SK-N-SH treated with all-trans-retinoic acid at 6 μM for 48 hours (cell line): ENCODE measurements at regions not wholly inside any gene's neighbourhood (a gene's known extent, or its start where the extent isn't known, plus 50 kb on each side); places are given as distances from the start of the nearest gene placed in this dataset.

ENCODE experiments used
- ATAC-seq: fragments of 200-7000 bp; cut with Tn5 transposase; 3 replicates; pipeline ENCODE4 v1.9.1; 2020; ENCODE audit warnings: mild to moderate bottlenecking, moderate library complexity
- ARNTL ChIP-seq: fragments of 450-650 bp; formaldehyde crosslinking; IDR thresholded peaks from 2 replicates; pipeline ENCODE4 v1.5.0; 2020; ENCODE audit warnings: low read depth, mild to moderate bottlenecking, moderate library complexity, borderline replicate concordance
- CREB5 ChIP-seq: fragments of 250-450 bp; sonication (Bioruptor Pico); IDR thresholded peaks from 2 replicates; pipeline ENCODE4 v1.5.1; 2020; ENCODE audit warnings: low read depth, mild to moderate bottlenecking, moderate library complexity
- CSDC2 ChIP-seq: fragments of 250-450 bp; sonication (Bioruptor Pico); IDR thresholded peaks from 2 replicates; pipeline ENCODE4 v1.5.0; 2020; ENCODE audit warnings: mild to moderate bottlenecking, moderate library complexity
- CSRNP3 ChIP-seq: fragments of 250-450 bp; sonication (Bioruptor Pico); IDR thresholded peaks from 2 replicates; pipeline ENCODE4 v1.5.1; 2021; ENCODE audit warnings: mild to moderate bottlenecking, moderate library complexity
- ESRRG ChIP-seq: fragments of 250-450 bp; sonication (Bioruptor Pico); IDR thresholded peaks from 2 replicates; pipeline ENCODE4 v1.6.1; 2021; ENCODE audit warnings: mild to moderate bottlenecking
- GLIS3 ChIP-seq: fragments of 250-450 bp; sonication (Bioruptor Pico); IDR thresholded peaks from 2 replicates; pipeline ENCODE4 v1.5.0; 2020; ENCODE audit warnings: mild to moderate bottlenecking, moderate library complexity
- ISL1 ChIP-seq: fragments of 250-450 bp; sonication (Bioruptor Pico); IDR thresholded peaks from 2 replicates; pipeline ENCODE4 v2.1.2; 2022; ENCODE audit warnings: mild to moderate bottlenecking, moderate library complexity
- OSR1 ChIP-seq: fragments of 250-450 bp; sonication (Bioruptor Pico); IDR thresholded peaks from 2 replicates; pipeline ENCODE4 v1.8.0; 2022; ENCODE audit warnings: moderate library complexity, mild to moderate bottlenecking, inconsistent platforms
- PATZ1 ChIP-seq: fragments of 250-450 bp; sonication (Bioruptor Pico); IDR thresholded peaks from 2 replicates; pipeline ENCODE4 v1.8.0; 2020; ENCODE audit warnings: mild to moderate bottlenecking, moderate library complexity, borderline replicate concordance
- POU6F1 ChIP-seq: fragments of 250-450 bp; sonication (Bioruptor Pico); IDR thresholded peaks from 2 replicates; pipeline ENCODE4 v1.8.0; 2021; ENCODE audit warnings: low read depth, mild to moderate bottlenecking, moderate library complexity, borderline replicate concordance
- PPARA ChIP-seq: fragments of 250-450 bp; sonication (Bioruptor Pico); IDR thresholded peaks from 2 replicates; pipeline ENCODE4 v1.5.0; 2020; ENCODE audit warnings: mild to moderate bottlenecking, borderline replicate concordance
- RARB ChIP-seq: fragments of 250-450 bp; sonication (Bioruptor Pico); IDR thresholded peaks from 2 replicates; pipeline ENCODE4 v1.8.0; 2021; ENCODE audit warnings: mild to moderate bottlenecking, moderate library complexity
- SNAI2 ChIP-seq: fragments of 250-450 bp; sonication (Bioruptor Pico); IDR thresholded peaks from 2 replicates; pipeline ENCODE4 v1.5.0; 2020; ENCODE audit warnings: mild to moderate bottlenecking, moderate library complexity
- TCF4 ChIP-seq: fragments of 250-450 bp; sonication (Bioruptor Pico); IDR thresholded peaks from 2 replicates; pipeline ENCODE4 v1.8.0; 2021; ENCODE audit warnings: mild to moderate bottlenecking, moderate library complexity, borderline replicate concordance
- TOX ChIP-seq: fragments of 250-450 bp; sonication (Bioruptor Pico); IDR thresholded peaks from 2 replicates; pipeline ENCODE4 v1.8.0; 2021; ENCODE audit warnings: mild to moderate bottlenecking, moderate library complexity, borderline replicate concordance
- TSHZ2 ChIP-seq: fragments of 250-450 bp; sonication (Bioruptor Pico); IDR thresholded peaks from 2 replicates; pipeline ENCODE4 v1.5.0; 2020; ENCODE audit warnings: mild to moderate bottlenecking, moderate library complexity
- ZC3H10 ChIP-seq: fragments of 250-450 bp; sonication (Bioruptor Pico); IDR thresholded peaks from 2 replicates; pipeline ENCODE4 v1.5.1; 2021; ENCODE audit warnings: mild to moderate bottlenecking, moderate library complexity
- ZFP3 ChIP-seq: fragments of 250-450 bp; sonication (Bioruptor Pico); IDR thresholded peaks from 2 replicates; pipeline ENCODE4 v1.5.0; 2020; ENCODE audit warnings: mild to moderate bottlenecking, moderate library complexity
- ZNF565 ChIP-seq: fragments of 450-650 bp; formaldehyde crosslinking; conservative IDR thresholded peaks from 2 replicates; pipeline ENCODE4 v1.5.0; 2020; ENCODE audit warnings: low read depth, mild to moderate bottlenecking, moderate library complexity
- ZNF70 ChIP-seq: fragments of 450-650 bp; formaldehyde crosslinking; IDR thresholded peaks from 2 replicates; pipeline ENCODE4 v1.5.0; 2020; ENCODE audit warnings: mild to moderate bottlenecking, moderate library complexity
- ZNF8 ChIP-seq: fragments of 450-650 bp; formaldehyde crosslinking; IDR thresholded peaks from 2 replicates; pipeline ENCODE4 v1.5.0; 2020; ENCODE audit warnings: mild to moderate bottlenecking, moderate library complexity

GRCh38 chr20:33917831-33918525, 75.7 kb upstream of the RALY start:
- TF ChIP-seq RARB (no peak), SNAI2 (CRISPR knock-in tag) (no peak)
- ATAC-seq = no peak

- TF ChIP-seq OSR1 (CRISPR knock-in tag) = no peak
- TF ChIP-seq ARNTL (CRISPR knock-in tag) = no peak
- no peak for TF ChIP-seq ZNF565
- TF ChIP-seq ZNF70 (CRISPR knock-in tag) = no peak
- no peak for TF ChIP-seq ISL1 (CRISPR knock-in tag)
- no peak for TF ChIP-seq CREB5 (CRISPR knock-in tag)
- no peak for TF ChIP-seq TCF4 (CRISPR knock-in tag)
- TF ChIP-seq ZNF8 (CRISPR knock-in tag) = no peak
- no peak for TF ChIP-seq ZC3H10 (CRISPR knock-in tag)
- no peak for TF ChIP-seq TSHZ2 (CRISPR knock-in tag)
- no peak for TF ChIP-seq RARB
- no peak for TF ChIP-seq TOX (CRISPR knock-in tag)
- no peak for TF ChIP-seq SNAI2 (CRISPR knock-in tag)
- TF ChIP-seq ESRRG (CRISPR knock-in tag) = no peak
- no peak for TF ChIP-seq PPARA (CRISPR knock-in tag)
- no peak for TF ChIP-seq CSRNP3 (CRISPR knock-in tag)
- TF ChIP-seq CSDC2 (CRISPR knock-in tag) = no peak
- TF ChIP-seq ZFP3 (CRISPR knock-in tag) = no peak
- TF ChIP-seq POU6F1 (CRISPR knock-in tag) = no peak
- no peak for TF ChIP-seq PATZ1 (CRISPR knock-in tag)
- TF ChIP-seq, all 23 proteins: peak for 0
- ATAC-seq = no peak
Measured at GRCh38 chr20:33918662-33919061, 75.0 kb upstream of the RALY start.

GRCh38 chr20:33919653-33920052, 74.1 kb upstream of the RALY start:
- ATAC-seq = no peak
- TF ChIP-seq ZNF565 (no peak), PATZ1 (CRISPR knock-in tag) (no peak), TSHZ2 (CRISPR knock-in tag) (no peak), ZNF70 (CRISPR knock-in tag) (no peak), CSDC2 (CRISPR knock-in tag) (no peak), PPARA (CRISPR knock-in tag) (no peak), OSR1 (CRISPR knock-in tag) (no peak), TCF4 (CRISPR knock-in tag) (no peak), TOX (CRISPR knock-in tag) (no peak), SNAI2 (CRISPR knock-in tag) (no peak), CREB5 (CRISPR knock-in tag) (no peak), ISL1 (CRISPR knock-in tag) (no peak), GLIS3 (CRISPR knock-in tag) (no peak)
